ENCODE measurements at regions not wholly inside any gene's neighbourhood (a gene's known extent, or its start where the extent isn't known, plus 50 kb on each side); places are given as distances from the start of the nearest gene placed in this dataset.

DNA sequence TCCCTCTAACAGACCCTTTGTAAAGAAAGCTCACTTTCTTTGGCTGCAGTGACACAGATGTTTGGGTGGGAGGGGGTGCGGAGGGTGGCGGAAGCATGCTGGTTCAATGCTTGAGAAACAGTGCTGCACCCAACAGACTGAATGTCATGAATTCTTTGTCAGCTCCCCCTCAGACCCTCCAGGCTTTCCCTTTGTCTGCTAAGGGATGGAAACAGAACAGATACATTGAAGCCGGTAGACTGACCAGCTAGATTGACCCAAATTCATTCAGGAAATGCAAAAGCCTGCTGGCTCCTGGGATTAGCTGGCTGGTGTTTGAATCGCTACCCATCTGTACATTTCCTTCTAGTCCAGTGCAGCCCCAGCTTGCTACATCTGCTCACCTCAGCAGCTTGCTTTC, 90.8 kb upstream of the PAK3 start:
- RAD21 ChIA-PET (ENCODE audit: unreplicated experiment) = no interaction called here
- no peaks in the 10 kb centered on the region for H3K4me1 ChIP-seq (ENCODE audit: control insufficient read depth, insufficient read depth, low read length)
- no peak overlapping the region for H2AFZ ChIP-seq (ENCODE audit: control insufficient read depth, low read depth, low read length)
- no peak overlapping the region for H3K4me3 ChIP-seq
- no TSS peak for BruUV-seq (replicated peaks)
- CTCF ChIA-PET = no interaction called here
- SMC1A ChIA-PET (ENCODE audit: uncharacterized antibody, unreplicated experiment) = no interaction called here
- no peak overlapping the region for H3K9ac ChIP-seq (ENCODE audit: control insufficient read depth, insufficient read depth, low read length)
- H3K4me2 ChIP-seq (ENCODE audit: control insufficient read depth, insufficient read depth) = no peak overlapping the region
- no peaks in the 10 kb centered on the region for H3K79me2 ChIP-seq (ENCODE audit: control insufficient read depth, insufficient read depth, low read length)
- no peaks in the 10 kb centered on the region for H3K9me3 ChIP-seq (replicated peaks; ENCODE audit: control insufficient read depth, insufficient read depth, low read length)
- FAIRE-seq = no peak
- DNase-seq (ENCODE audit: low read depth, low spot score) = no peak
- no peaks in the 10 kb centered on the region for H3K27me3 ChIP-seq (replicated peaks in 1 of 2; ENCODE audit: control insufficient read depth in 2 of 2, insufficient read depth in 2 of 2, low read length in 1 of 2)
- POLR2A ChIA-PET = no interaction called here
- intact Hi-C loops (cut with micrococcal nuclease; ENCODE audit: unreplicated experiment) = no loop called here
- in situ Hi-C loops (cut with MboI) = no loop called here
- no peak for TF ChIP-seq IKZF2 (IDR thresholded peaks at IDR 0.05)
- TF ChIP-seq, protein P1, sequence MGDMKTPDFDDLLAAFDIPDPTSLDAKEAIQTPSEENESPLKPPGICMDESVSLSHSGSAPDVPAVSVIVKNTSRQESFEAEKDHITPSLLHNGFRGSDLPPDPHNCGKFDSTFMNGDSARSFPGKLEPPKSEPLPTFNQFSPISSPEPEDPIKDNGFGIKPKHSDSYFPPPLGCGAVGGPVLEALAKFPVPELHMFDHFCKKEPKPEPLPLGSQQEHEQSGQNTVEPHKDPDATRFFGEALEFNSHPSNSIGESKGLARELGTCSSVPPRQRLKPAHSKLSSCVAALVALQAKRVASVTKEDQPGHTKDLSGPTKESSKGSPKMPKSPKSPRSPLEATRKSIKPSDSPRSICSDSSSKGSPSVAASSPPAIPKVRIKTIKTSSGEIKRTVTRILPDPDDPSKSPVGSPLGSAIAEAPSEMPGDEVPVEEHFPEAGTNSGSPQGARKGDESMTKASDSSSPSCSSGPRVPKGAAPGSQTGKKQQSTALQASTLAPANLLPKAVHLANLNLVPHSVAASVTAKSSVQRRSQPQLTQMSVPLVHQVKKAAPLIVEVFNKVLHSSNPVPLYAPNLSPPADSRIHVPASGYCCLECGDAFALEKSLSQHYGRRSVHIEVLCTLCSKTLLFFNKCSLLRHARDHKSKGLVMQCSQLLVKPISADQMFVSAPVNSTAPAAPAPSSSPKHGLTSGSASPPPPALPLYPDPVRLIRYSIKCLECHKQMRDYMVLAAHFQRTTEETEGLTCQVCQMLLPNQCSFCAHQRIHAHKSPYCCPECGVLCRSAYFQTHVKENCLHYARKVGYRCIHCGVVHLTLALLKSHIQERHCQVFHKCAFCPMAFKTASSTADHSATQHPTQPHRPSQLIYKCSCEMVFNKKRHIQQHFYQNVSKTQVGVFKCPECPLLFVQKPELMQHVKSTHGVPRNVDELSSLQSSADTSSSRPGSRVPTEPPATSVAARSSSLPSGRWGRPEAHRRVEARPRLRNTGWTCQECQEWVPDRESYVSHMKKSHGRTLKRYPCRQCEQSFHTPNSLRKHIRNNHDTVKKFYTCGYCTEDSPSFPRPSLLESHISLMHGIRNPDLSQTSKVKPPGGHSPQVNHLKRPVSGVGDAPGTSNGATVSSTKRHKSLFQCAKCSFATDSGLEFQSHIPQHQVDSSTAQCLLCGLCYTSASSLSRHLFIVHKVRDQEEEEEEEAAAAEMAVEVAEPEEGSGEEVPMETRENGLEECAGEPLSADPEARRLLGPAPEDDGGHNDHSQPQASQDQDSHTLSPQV (IDR thresholded peaks at IDR 0.05) = no peak
- no peak for TF ChIP-seq NFYB (IDR thresholded peaks at IDR 0.05; ENCODE audit: insufficient read depth, low read depth, low read length)
- TF ChIP-seq, protein P2, sequence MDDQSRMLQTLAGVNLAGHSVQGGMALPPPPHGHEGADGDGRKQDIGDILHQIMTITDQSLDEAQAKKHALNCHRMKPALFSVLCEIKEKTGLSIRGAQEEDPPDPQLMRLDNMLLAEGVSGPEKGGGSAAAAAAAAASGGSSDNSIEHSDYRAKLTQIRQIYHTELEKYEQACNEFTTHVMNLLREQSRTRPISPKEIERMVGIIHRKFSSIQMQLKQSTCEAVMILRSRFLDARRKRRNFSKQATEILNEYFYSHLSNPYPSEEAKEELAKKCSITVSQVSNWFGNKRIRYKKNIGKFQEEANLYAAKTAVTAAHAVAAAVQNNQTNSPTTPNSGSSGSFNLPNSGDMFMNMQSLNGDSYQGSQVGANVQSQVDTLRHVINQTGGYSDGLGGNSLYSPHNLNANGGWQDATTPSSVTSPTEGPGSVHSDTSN (IDR thresholded peaks at IDR 0.05; ENCODE audit: insufficient replicate concordance, low read depth, low read length) = no peak
- no peak for TF ChIP-seq ZNF274 (IDR thresholded peaks at IDR 0.05; ENCODE audit: insufficient read depth, insufficient read length)
- no peaks in the 10 kb centered on the region for H3K36me3 ChIP-seq (ENCODE audit: control insufficient read depth in 2 of 2, insufficient read depth in 2 of 2, low read length in 1 of 2)
- H3K27ac ChIP-seq (ENCODE audit: control insufficient read depth, insufficient read depth) = no peak overlapping the region
- no peak for ATAC-seq
- H4K20me1 ChIP-seq (ENCODE audit: control insufficient read depth, insufficient read depth) = no peaks in the 10 kb centered on the region
- WGBS (ENCODE audit: insufficient coverage, insufficient replicate concordance, low lambda C conversion rate, missing lambda C conversion rate) = 38% methylated on average over 4 of the region's 4 CpGs
